ENCODE measurements at regions not wholly inside any gene's neighbourhood (a gene's known extent, or its start where the extent isn't known, plus 50 kb on each side); places are given as distances from the start of the nearest gene placed in this dataset.

- no peaks in the 10 kb centered on the region for H3K27me3 ChIP-seq (ENCODE audit: control insufficient read depth in 3 of 3, insufficient read depth in 3 of 3, low read length in 2 of 3)
- ATAC-seq (ENCODE audit: insufficient read depth, low FRiP score) (no peak), DNase-seq (no peak)
- WGBS, 2 donors: 75 to 91% methylated on average over 3 of the region's 3 CpGs
- no peak overlapping the region for H3K27ac ChIP-seq (ENCODE audit: low read depth in 1 of 2, low read length in 1 of 2)
- TF ChIP-seq, protein P1, sequence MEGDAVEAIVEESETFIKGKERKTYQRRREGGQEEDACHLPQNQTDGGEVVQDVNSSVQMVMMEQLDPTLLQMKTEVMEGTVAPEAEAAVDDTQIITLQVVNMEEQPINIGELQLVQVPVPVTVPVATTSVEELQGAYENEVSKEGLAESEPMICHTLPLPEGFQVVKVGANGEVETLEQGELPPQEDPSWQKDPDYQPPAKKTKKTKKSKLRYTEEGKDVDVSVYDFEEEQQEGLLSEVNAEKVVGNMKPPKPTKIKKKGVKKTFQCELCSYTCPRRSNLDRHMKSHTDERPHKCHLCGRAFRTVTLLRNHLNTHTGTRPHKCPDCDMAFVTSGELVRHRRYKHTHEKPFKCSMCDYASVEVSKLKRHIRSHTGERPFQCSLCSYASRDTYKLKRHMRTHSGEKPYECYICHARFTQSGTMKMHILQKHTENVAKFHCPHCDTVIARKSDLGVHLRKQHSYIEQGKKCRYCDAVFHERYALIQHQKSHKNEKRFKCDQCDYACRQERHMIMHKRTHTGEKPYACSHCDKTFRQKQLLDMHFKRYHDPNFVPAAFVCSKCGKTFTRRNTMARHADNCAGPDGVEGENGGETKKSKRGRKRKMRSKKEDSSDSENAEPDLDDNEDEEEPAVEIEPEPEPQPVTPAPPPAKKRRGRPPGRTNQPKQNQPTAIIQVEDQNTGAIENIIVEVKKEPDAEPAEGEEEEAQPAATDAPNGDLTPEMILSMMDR (IDR thresholded peaks at IDR 0.05; ENCODE audit: control extremely low read depth, extremely low read depth): no peak
- no peak overlapping the region for H3K9ac ChIP-seq (ENCODE audit: insufficient read depth in 1 of 2, low read length in 2 of 2)
- no peaks in the 10 kb centered on the region for H3K9me3 ChIP-seq (ENCODE audit: control insufficient read depth in 4 of 4, insufficient read depth in 3 of 4, low read length in 3 of 4)
- no peak overlapping the region for H3K4me3 ChIP-seq
- peaks cover 0 to 27% (median 9%) of the 10 kb centered on the region in 5 donors for H3K4me1 ChIP-seq (ENCODE audit: control insufficient read depth in 5 of 5, insufficient read depth in 5 of 5, low read length in 5 of 5)
- no peaks in the 10 kb centered on the region for H3K36me3 ChIP-seq (ENCODE audit: control insufficient read depth in 4 of 4, insufficient read depth in 4 of 4, low read length in 4 of 4)
Measured at GRCh38 chr20:19882446-19882845, 124.4 kb downstream of the RIN2 start.

- ATAC-seq (ENCODE audit: insufficient read depth, low FRiP score) (no peak), DNase-seq (no peak)
- H3K9me3 ChIP-seq (ENCODE audit: control insufficient read depth in 4 of 4, insufficient read depth in 3 of 4, low read length in 3 of 4): no peaks in the 10 kb centered on the region
- TF ChIP-seq, protein P1 (IDR thresholded peaks at IDR 0.05; ENCODE audit: control extremely low read depth, extremely low read depth): no peak
- no peaks in the 10 kb centered on the region for H3K27me3 ChIP-seq (ENCODE audit: control insufficient read depth in 3 of 3, insufficient read depth in 3 of 3, low read length in 2 of 3)
- H3K4me3 ChIP-seq: no peak overlapping the region
- peaks cover under 1 to 38% (median 15%) of the 10 kb centered on the region in 5 donors for H3K4me1 ChIP-seq (ENCODE audit: control insufficient read depth in 5 of 5, insufficient read depth in 5 of 5, low read length in 5 of 5)
- H3K9ac ChIP-seq (ENCODE audit: insufficient read depth in 1 of 2, low read length in 2 of 2): no peak overlapping the region
- WGBS, 2 donors: 96 to 99% methylated on average over 3 of the region's 3 CpGs
- no peak overlapping the region for H3K27ac ChIP-seq (ENCODE audit: low read depth in 1 of 2, low read length in 1 of 2)
- H3K36me3 ChIP-seq (ENCODE audit: control insufficient read depth in 4 of 4, insufficient read depth in 4 of 4, low read length in 4 of 4): no peaks in the 10 kb centered on the region
Measured at GRCh38 chr20:19883501-19883900, 125.4 kb downstream of the RIN2 start.

DNA sequence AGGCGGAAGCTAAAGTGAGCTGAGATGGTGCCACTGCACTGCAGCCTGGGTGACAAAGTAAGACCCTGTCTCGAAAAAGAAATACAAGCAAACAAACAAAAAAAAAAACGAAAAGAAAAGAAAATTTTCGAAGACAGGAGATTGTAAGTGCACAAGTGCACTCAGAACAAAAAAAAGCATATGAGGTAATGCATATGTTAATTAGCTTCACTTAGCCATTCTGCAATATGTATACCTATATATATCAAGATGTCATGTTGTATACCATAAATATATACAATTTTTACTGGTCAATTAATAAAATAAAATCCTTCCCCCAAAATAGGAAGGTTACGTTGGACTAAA lies 127.5 kb downstream of the RIN2 start:
- 58 to 79% methylated on average over 5 of the region's 5 CpGs for WGBS, 2 donors
- H3K9me3 ChIP-seq (ENCODE audit: control insufficient read depth in 4 of 4, insufficient read depth in 3 of 4, low read length in 3 of 4): no peaks in the 10 kb centered on the region
- DNase-seq (no peak), ATAC-seq (ENCODE audit: insufficient read depth, low FRiP score) (no peak)
- H3K27ac ChIP-seq (ENCODE audit: low read depth in 1 of 2, low read length in 1 of 2): peak overlapping the region in 1 of 2 donors; percentile 86
- no peaks in the 10 kb centered on the region for H3K36me3 ChIP-seq (ENCODE audit: control insufficient read depth in 4 of 4, insufficient read depth in 4 of 4, low read length in 4 of 4)
- no peak overlapping the region for H3K4me3 ChIP-seq
- TF ChIP-seq, protein P1 (IDR thresholded peaks at IDR 0.05; ENCODE audit: control extremely low read depth, extremely low read depth): no peak
- no peaks in the 10 kb centered on the region for H3K27me3 ChIP-seq (ENCODE audit: control insufficient read depth in 3 of 3, insufficient read depth in 3 of 3, low read length in 2 of 3)
- H3K9ac ChIP-seq (ENCODE audit: insufficient read depth in 1 of 2, low read length in 2 of 2): no peak overlapping the region
- peaks cover 9 to 57% (median 21%) of the 10 kb centered on the region in 5 donors for H3K4me1 ChIP-seq (ENCODE audit: control insufficient read depth in 5 of 5, insufficient read depth in 5 of 5, low read length in 5 of 5)
